ENCODE measurements at regions not wholly inside any gene's neighbourhood (a gene's known extent, or its start where the extent isn't known, plus 50 kb on each side); places are given as distances from the start of the nearest gene placed in this dataset.

DNA sequence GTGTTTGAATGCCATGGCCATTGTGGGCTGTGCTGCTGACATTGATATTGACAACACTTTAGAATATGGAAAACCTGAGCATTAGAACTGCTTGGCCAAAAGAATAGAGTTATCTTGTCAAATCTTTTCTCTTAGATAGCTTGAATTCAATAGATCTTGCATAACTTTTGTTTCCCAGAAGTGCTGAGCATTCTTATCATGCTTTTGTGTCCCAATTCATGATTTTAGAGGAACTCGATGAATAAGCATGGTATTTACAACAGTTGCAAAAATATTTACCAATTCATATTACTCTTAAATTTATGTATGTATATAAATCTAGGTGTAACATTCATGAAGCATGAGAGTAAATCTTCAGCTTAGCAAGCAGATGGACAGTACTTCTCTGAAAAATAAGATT lies 508.0 kb downstream of the BCL11A start:
- H3K36me3 ChIP-seq (ENCODE audit: control insufficient read depth, insufficient read depth, low read length) = no peaks in the 10 kb centered on the region
- no peak overlapping the region for H3K4me3 ChIP-seq (ENCODE audit: low read depth, low read length)
- H3K27me3 ChIP-seq (ENCODE audit: control insufficient read depth, insufficient read depth, low read length) = no peaks in the 10 kb centered on the region
- no peak for DNase-seq (ENCODE audit: low read depth)
- TF ChIP-seq CTCF (IDR thresholded peaks at IDR 0.05; ENCODE audit: insufficient read depth, low read length, poor library complexity, severe bottlenecking) = no peak

- Histone ChIP-seq H3K27me3 (ENCODE audit: control insufficient read depth, insufficient read depth, low read length) (no peaks in the 10 kb centered on the region), H3K36me3 (ENCODE audit: control insufficient read depth, insufficient read depth, low read length) (no peaks in the 10 kb centered on the region), H3K4me3 (ENCODE audit: low read depth, low read length) (no peak overlapping the region)
- no peak for DNase-seq (ENCODE audit: low read depth)
- TF ChIP-seq CTCF (IDR thresholded peaks at IDR 0.05; ENCODE audit: insufficient read depth, low read length, poor library complexity, severe bottlenecking) = no peak
Observed at GRCh38 chr2:60044484-60044883, 509.0 kb downstream of the BCL11A start.

GRCh38 chr2:60042023-60042422 lies 511.4 kb downstream of the BCL11A start:
- TF ChIP-seq CTCF (IDR thresholded peaks at IDR 0.05; ENCODE audit: insufficient read depth, low read length, poor library complexity, severe bottlenecking) = no peak
- no peaks in the 10 kb centered on the region for H3K36me3 ChIP-seq (ENCODE audit: control insufficient read depth, insufficient read depth, low read length)

GRCh38 chr2:60033325-60033724 lies 520.1 kb downstream of the BCL11A start:
- Histone ChIP-seq H3K27me3 (ENCODE audit: control insufficient read depth, insufficient read depth, low read length) (no peaks in the 10 kb centered on the region), H3K4me3 (ENCODE audit: low read depth, low read length) (no peak overlapping the region), H3K36me3 (ENCODE audit: control insufficient read depth, insufficient read depth, low read length) (no peaks in the 10 kb centered on the region)
- no peak for DNase-seq (ENCODE audit: low read depth)
- no peak for TF ChIP-seq CTCF (IDR thresholded peaks at IDR 0.05; ENCODE audit: insufficient read depth, low read length, poor library complexity, severe bottlenecking)

More at GRCh38 chr2:60042023-60042422, 511.4 kb downstream of the BCL11A start:
- no peak overlapping the region for H3K4me3 ChIP-seq (ENCODE audit: low read depth, low read length)
- DNase-seq (ENCODE audit: low read depth) = no peak
- H3K27me3 ChIP-seq (ENCODE audit: control insufficient read depth, insufficient read depth, low read length) = no peaks in the 10 kb centered on the region

DNA sequence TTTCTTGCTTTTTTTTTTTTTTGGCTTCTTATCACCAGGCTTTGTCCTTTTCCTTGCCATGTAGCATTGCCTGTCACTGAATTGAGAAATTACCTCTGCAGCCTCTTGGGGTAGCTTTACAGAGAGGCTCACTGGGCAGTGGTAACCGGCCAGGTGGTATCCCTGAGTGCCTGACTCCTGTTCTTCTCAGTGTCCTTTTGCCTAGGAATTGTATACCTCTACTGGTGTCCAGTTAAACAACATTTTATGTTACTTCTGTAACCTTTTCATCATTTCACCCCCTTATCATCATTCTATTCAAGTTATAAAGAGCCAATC lies 523.9 kb downstream of the BCL11A start:
- Histone ChIP-seq H3K4me3 (ENCODE audit: low read depth, low read length) (no peak overlapping the region), H3K27me3 (ENCODE audit: control insufficient read depth, insufficient read depth, low read length) (no peaks in the 10 kb centered on the region), H3K36me3 (ENCODE audit: control insufficient read depth, insufficient read depth, low read length) (no peaks in the 10 kb centered on the region)
- DNase-seq (ENCODE audit: low read depth) = no peak
- TF ChIP-seq CTCF (IDR thresholded peaks at IDR 0.05; ENCODE audit: insufficient read depth, low read length, poor library complexity, severe bottlenecking) = no peak

DNA sequence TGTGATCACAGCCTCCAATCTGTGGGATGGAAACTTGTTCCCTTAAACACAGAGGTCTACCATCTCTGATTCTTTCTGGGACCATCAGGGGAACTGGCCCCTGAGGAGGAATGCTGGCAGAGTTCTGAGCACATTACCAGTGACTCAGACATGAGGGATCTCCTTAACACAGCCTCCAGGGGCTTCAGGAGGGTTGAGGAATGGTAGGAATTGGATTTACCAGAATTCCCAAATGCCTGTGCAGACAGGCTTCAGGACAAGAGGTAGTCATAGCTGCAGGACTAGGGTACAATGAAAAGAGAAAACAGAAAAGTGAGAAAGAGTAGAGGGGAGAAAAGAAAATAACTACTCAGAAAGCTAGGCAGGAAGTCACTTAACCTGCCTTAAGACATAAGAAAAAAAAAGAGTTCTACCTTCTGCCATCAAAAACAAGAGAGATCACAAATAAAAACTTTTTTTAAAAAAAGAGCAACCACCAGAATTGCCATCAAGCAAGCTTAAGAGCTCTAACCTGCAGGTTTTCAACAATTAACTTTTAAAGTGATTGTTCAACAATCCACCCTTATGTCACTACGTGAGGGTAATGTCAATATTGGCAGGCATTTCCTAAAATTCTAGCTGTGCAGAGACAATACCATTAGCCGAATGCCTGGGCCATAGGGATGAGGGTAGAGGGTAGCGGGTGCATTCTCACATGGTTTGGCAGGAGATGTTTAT lies 524.4 kb downstream of the BCL11A start:
- no peak for TF ChIP-seq CTCF (IDR thresholded peaks at IDR 0.05; ENCODE audit: insufficient read depth, low read length, poor library complexity, severe bottlenecking)

More for the DNA sequence above, 524.4 kb downstream of the BCL11A start:
- Histone ChIP-seq H3K27me3 (ENCODE audit: control insufficient read depth, insufficient read depth, low read length) (no peaks in the 10 kb centered on the region), H3K36me3 (ENCODE audit: control insufficient read depth, insufficient read depth, low read length) (no peaks in the 10 kb centered on the region), H3K4me3 (ENCODE audit: low read depth, low read length) (no peak overlapping the region)
- DNase-seq (ENCODE audit: low read depth) = no peak

Data from kidney epithelial cell (primary cell).